ENCODE measurements at regions not wholly inside any gene's neighbourhood (a gene's known extent, or its start where the extent isn't known, plus 50 kb on each side); places are given as distances from the start of the nearest gene placed in this dataset.

DNA sequence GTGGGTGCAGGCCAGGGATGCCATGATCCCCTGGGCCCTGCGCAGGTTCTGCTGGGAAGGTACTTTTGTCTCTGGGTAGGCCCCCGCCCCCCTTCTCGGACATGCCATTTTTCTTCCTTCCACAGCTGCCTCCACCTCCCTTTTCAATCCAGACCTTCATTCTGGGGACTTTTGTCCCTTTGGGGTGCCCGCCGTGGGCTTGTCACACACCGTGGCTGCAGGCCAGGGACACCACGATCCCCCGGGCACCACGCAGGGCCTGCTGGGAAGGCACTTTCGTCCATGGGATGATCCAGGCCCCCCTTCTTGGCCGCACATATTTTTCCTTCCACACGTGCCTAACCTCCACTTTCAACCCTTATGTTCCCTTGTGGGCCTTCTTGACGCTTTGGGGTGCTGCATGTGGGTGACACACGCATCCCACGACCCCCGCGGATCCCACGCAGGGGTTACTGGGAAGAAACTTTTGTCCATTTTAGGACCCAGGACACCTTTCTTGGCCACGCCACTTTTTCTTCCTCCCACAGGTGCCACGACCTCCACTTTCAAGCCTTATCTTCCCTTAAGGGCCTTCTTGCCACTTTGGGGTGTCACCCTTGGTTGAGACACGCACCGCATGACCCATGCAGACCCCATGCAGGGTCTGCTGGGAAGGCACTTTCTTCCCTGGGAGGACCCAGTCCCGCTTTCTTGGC, 272.5 kb downstream of the ALG10 start:
- TF ChIP-seq, protein P1, sequence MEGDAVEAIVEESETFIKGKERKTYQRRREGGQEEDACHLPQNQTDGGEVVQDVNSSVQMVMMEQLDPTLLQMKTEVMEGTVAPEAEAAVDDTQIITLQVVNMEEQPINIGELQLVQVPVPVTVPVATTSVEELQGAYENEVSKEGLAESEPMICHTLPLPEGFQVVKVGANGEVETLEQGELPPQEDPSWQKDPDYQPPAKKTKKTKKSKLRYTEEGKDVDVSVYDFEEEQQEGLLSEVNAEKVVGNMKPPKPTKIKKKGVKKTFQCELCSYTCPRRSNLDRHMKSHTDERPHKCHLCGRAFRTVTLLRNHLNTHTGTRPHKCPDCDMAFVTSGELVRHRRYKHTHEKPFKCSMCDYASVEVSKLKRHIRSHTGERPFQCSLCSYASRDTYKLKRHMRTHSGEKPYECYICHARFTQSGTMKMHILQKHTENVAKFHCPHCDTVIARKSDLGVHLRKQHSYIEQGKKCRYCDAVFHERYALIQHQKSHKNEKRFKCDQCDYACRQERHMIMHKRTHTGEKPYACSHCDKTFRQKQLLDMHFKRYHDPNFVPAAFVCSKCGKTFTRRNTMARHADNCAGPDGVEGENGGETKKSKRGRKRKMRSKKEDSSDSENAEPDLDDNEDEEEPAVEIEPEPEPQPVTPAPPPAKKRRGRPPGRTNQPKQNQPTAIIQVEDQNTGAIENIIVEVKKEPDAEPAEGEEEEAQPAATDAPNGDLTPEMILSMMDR (IDR thresholded peaks at IDR 0.05; ENCODE audit: control extremely low read depth, extremely low read depth, low read depth, missing control alignments) = no peak
- DNase-seq (ENCODE audit: extremely low spot score) = no peak
- ChIA-PET CTCF (no interaction called here), POLR2A (no interaction called here)

DNA sequence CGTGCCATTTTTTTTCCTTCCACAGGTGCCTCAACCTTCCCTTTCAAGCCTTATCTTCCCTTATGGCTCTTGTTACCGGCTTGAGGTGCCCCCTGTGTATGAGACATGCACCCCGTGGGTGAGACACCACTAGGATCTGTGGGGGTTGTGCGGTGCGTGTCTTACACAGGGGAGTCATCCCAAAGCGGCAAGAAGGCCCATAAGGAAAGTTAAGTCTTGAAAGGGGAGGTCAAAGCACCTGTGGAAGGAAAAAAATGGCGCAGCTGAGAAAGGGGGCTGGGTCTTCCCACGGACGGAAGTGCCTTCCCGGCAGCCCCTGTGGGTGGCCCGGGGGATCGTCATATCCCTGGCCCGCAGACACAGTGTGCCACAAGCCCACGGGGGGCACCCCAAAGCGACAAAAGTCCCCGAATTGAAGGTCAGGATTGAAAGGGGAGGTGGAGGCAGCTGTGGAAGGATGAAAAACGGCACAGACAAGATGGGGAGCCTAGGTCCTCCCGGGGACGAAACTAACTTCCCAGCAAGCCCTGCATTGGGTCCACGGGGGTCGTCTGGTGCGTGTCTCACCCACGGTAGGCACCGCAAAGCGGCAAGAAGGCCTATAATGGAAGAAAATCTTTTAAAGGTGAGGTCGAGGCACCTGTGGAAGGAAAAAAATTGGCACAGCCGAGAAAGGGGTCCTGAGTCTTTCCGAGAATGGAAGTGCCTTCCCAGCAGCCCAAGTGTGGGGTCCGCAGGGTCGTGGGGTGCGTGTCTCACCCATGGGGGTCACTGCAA, 273.3 kb downstream of the ALG10 start:
- TF ChIP-seq, protein P1 (IDR thresholded peaks at IDR 0.05; ENCODE audit: control extremely low read depth, extremely low read depth, low read depth, missing control alignments) = no peak
- ChIA-PET CTCF (no interaction called here), POLR2A (no interaction called here)
- no peak for DNase-seq (ENCODE audit: extremely low spot score)

DNA sequence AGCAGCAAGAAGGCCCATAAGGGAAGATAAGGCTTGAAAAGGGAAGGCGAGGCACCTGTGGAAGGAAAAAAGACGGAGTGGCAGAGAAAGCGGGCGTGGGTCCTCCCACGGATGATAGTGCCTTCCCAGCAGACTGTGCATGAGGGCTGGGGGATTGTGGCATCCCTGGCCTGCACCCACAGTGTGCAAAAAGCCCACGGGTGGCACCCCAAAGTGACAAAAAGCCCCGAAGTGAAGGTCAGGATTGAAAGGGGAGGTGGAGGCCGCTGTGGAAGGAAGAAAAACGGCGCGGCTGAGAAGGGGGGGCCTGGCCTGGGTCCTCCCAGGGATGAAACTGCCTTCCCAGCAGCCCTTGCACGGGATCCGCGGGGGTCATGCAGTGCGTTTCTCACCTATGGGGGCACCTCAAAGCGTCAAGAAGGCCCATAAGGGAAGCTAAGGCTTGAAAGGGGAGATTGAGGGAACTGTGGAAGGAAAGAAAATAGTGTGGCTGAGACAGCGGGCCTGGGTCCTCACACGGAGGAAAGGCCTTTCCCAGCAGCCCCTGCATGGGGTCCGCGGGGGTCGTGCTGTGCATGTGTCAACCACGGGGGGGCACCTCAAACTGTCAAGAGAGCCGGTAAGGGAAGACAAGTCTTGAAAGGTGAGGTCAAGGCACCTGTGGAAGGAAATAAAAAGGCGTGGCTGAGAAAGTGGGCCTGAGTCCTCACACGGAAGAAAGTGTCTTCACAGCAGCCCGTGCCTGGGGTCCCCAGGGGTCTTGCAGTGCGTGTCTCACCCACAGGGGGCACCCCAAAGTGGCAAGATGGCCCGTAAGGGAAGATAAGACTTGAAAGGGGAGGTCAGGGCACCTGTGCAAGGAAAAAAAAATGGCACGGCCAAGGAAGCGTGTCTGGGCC, 274.1 kb downstream of the ALG10 start:
- TF ChIP-seq, protein P1 (IDR thresholded peaks at IDR 0.05; ENCODE audit: control extremely low read depth, extremely low read depth, low read depth, missing control alignments) = no peak
- POLR2A ChIA-PET = no interaction called here

DNA sequence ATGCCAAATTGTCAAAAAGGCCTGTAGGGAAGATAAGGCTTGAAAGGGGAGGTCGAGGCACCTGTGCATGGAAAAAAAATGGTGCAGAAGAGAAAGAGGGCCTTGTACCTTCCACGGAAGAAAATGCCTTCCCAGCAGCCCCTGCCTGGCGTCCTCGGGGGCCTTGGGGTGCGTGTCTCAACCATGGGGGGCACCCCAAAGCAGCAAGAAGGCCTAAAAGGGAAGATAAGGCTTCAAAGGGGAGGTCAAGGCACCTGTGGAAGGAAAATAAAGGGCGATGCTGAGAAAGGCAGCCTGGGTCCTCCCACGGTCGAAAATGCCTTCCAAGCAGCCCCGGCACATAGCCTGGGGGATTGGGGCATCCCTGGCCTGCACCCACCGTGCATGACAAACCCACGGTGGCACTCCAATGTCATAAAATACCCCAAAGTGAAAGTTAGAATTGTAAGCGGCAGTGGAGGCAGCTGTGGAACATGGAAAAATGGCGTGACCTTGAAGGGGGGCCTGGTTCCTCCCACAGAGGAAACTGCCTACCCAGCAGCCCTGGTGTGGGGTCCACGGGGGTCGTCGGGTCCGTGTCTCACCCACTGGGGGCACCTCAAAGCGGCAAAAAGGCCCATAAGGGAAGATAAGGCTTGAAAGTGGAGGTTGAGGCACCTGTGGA, 275.0 kb downstream of the ALG10 start:
- DNase-seq (ENCODE audit: extremely low spot score) = no peak
- TF ChIP-seq, protein P1 (IDR thresholded peaks at IDR 0.05; ENCODE audit: control extremely low read depth, extremely low read depth, low read depth, missing control alignments) = no peak
- ChIA-PET POLR2A (no interaction called here), CTCF (no interaction called here)

More for the DNA sequence above, 274.1 kb downstream of the ALG10 start:
- no peak for DNase-seq (ENCODE audit: extremely low spot score)
- CTCF ChIA-PET = no interaction called here

DNA sequence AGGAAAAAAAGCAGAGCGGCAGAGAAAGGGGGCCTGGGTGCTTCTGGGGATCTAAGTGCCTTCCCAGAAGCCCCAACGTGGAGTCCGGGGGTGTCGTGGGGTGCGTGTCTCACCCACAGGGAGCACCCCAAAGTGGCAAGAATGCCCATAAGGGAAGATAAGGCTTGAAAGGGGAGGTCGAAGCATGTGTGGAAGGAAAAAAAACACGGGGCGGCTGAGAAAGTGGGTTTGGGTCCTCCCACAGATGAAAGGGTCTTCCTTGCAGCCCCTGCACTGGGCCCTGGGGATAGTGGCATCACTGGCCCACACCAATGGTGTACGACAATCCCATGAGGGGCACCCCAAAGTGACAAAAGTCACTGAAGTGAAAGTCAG, 275.5 kb downstream of the ALG10 start:
- TF ChIP-seq, protein P1 (IDR thresholded peaks at IDR 0.05; ENCODE audit: control extremely low read depth, extremely low read depth, low read depth, missing control alignments) = no peak
- no peak for DNase-seq (ENCODE audit: extremely low spot score)
- ChIA-PET POLR2A (no interaction called here), CTCF (no interaction called here)
